IPS DF 4.7 (cell line): ENCODE measurements at regions not wholly inside any gene's neighbourhood (a gene's known extent, or its start where the extent isn't known, plus 50 kb on each side); places are given as distances from the start of the nearest gene placed in this dataset.

Source experiments
- DNase-seq: peaks from one replicate; pipeline ENCODE4 v3.0.0-alpha.2; 2013; ENCODE audit warnings: low spot score; ENCODE audit errors: extremely low read depth

- no peak for DNase-seq
These were observed 389.3 kb upstream of the DMAC1 start for GRCh38 chr9:8188723-8189407.

DNA sequence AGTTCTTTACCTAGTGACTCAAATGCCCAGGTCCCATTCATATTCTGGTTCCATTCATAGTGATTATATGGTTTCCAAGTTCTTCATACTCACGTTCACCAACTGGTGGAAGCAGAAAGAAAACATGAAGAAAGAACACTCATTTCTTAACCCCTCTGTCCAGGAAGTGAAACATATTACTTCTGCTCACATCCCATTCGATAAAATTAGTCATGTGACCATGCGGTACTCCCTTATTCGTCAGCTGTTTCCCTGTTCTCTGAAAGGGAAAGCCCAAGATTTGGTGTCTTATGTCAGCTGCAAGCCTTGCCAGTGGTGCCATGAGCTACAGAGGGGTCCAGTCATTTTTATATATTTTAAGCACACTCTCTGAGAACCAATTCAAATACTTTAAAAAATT lies 387.0 kb upstream of the DMAC1 start:
- no peak for DNase-seq

DNA sequence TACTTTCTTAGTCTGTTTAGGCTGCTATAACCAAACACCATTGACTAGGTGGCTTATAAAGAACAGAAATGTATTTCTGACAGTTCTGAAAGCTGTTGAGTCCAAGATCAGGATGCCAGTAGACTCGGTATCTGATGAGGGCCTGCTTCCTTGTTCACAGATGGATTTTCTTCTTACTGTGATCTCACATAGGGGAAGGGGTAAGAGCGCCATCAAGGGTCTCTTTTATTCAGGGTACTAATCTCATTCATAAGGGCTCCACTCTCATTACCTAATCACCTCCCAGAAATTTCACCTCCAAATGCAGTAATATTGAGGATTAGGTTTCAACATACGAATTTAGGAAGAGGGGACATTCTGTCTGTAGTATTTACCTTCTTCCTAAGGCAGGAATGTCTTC lies 384.0 kb upstream of the DMAC1 start:
- DNase-seq, result no peak

GRCh38 chr9:8179381-8180053 lies 379.9 kb upstream of the DMAC1 start:
- DNase-seq, result no peak

DNA sequence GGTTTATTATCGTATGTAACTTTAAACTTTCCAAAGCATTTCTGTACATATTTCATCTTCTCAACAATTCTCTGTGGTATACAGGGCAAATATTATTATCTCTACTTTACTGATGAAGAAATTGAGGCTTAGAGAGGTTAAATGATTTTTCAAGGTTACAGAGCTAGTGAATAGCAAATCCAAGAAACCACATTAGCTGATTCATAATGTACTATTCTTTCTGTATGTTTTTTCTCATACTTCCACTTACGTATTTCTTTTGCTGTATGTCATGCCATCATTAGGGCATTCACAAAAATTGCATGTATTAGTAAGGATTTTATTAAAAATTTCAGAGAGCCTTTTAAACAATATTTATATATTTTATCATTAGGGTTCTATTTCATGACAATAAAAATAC lies 372.4 kb upstream of the DMAC1 start:
- DNase-seq, result no peak

DNA sequence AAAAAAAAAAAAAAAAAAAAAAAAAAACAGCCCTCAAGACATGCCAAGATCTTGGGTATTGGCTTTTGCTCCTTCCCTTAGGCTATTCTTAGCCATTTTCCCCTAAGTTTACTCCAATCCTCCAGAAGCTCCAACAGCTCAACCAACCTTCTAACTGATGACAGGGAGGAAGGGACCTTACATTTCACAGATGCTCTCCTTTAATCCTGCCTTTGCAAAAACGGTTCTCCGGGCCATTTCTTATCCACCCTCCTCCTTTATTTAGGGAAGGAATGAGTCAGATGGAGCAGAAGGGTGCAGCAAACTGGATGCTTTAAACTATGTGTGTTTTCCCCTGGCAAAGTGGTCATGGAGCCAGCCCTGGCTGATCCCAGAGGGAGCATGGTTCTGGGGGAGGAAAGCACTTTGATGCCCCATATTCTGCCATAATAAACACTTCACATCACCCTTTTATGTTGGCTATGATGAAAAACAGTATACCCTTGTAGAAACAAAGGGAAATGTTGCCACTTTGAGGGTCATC lies 369.4 kb upstream of the DMAC1 start:
- no peak for DNase-seq

GRCh38 chr9:8160787-8161186 lies 361.2 kb upstream of the DMAC1 start:
- no peak for DNase-seq

DNA sequence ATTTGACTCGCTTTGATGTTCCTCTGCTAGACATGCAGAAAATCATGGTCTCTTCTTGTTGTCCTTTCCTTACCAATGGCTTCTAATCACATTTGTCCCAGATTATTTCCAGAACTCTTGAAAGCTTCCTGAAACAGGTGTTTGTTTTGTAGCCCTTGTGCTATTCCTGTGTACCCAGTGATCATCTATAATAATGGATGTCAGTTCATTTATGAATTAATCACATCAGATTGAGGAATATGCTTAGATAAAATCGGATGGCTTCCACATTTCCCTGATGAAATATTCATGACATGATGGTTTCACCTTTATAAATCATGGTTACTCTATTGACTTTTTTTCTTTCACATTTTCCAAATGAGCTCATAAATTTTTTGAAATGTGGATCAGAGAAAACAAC lies 359.0 kb upstream of the DMAC1 start:
- DNase-seq, result no peak

DNA sequence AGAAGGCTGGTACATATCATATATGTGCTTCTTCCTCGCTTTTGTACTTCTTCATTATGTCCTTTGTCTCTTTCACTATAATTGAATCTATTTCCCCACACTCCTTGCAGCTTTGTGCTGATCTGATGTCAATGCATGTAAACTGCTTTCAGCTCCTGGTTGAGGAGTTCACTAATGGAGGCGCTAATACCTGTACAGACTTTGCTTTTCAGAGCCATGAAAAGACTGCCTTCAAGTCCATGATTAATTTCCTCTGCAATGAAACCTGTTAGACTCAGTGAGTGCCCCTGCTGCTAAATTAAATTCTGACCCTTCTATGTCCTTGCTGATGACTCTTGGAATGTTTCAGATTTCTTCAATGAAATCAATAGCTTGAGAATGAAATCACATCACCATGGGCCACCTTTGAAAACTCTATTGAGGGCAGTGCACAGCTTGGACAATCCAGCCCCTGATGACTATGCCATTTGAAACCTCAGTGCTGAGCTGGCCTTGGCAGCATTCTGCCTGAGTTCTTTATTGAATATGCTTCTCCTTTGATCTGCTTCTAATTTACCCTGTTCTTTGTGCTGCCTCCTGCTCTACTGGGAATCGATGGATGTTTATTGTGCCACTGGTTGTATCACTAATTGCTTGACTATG lies 358.2 kb upstream of the DMAC1 start:
- DNase-seq, result no peak

- no peak for DNase-seq
These were observed 356.8 kb upstream of the DMAC1 start for GRCh38 chr9:8156346-8156745.

GRCh38 chr9:8155706-8156105 lies 356.1 kb upstream of the DMAC1 start:
- DNase-seq, result no peak

DNA sequence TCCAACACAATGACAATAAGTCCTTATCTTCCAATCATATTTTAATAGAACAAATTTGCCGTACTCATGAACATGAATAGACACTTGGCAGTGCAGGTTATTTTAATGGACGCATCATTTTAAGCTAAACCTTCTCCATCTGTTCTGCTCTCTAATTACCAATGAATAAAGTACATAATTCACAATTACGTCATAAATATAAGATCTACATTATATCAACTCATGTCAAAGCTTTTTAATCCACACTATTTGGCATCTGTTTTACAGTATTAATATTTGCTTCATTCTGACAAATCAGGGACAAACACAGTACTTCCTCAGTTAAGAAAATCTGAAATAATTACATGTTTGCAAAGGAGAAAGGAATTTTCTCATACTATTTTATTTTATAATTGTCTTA lies 344.1 kb upstream of the DMAC1 start:
- DNase-seq, result no peak

GRCh38 chr9:8140557-8140956 lies 341.0 kb upstream of the DMAC1 start:
- DNase-seq, result peak; percentile 14

DNA sequence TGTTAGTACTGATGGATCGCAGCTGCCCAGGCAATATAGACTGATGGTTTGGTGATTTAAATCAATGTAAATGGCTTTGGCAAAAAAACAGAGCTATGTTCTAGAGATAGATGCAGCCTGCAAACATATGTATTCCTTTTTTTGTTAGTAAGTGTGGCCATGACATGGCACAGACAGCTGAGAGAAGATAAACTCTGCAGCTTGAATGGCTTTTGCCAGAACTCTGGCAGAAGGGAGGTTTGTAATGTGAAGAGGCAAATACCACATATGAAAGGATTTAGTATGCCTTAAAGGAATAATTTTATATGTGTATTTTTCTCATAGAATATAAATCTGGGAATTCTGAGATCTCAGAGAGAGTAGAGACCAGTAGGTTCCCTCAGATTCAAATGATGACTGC lies 340.2 kb upstream of the DMAC1 start:
- DNase-seq, result no peak

DNA sequence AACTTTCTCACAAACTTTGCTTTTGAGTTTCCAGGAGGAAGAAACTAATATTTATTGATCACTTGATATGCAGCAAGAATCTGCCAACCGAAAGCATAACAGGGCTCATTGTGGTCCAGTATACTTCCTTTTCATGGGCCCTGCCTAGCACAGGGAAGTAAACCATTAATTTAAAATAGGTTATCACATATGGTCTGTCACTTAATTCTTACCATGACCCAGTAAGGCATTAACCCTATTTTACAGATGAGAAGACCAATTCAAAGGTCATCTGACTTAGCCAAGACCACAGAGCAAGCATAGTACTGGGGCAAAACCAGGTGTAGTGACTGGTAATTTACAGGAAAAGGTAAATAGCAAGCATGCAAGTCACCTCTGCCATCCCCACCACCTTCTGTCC lies 336.9 kb upstream of the DMAC1 start:
- DNase-seq, result no peak

- DNase-seq, result no peak
These were observed 335.1 kb upstream of the DMAC1 start for GRCh38 chr9:8134635-8135034.

- no peak for DNase-seq
These were observed 334.0 kb upstream of the DMAC1 start for GRCh38 chr9:8133606-8134005.

GRCh38 chr9:8115570-8115969 lies 316.0 kb upstream of the DMAC1 start:
- DNase-seq, result no peak

DNA sequence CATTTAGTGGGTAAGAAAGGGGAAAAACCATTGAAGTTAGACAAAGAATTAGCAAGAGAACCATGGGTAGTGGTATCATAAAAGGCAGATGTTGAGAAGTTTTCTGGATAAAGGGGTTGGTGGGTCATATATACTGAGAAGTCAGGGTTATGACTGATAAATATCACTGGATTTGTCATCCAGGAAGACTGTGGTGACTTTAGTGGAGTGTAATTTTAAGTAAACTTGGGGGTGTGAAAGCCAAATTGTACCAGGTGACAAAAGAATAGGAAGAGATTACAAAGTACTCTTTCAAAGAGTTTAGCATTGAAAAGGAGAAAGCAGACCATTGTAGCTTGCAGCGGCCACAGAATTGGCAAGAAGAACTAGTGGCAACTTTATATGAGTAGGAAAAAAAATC lies 315.2 kb upstream of the DMAC1 start:
- DNase-seq, result no peak

DNA sequence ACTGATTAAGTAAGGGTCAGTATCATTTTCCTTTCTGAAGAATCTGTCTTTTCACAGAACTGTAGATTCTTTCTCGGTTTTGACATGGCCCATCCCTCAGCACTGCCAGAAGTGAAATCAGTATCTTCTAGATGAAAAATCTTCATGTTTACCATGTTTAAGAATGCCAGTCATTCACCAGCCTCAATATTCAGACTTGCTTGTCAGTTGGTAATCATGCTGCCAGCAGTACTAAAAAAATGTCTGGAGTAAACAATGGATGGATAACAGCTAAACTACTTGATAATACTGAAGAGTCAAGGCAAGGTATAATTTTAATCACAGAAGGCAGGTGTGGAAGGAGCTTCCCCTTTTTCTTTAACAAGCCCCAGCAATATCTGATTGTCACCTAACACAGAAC lies 306.8 kb upstream of the DMAC1 start:
- no peak for DNase-seq

DNA sequence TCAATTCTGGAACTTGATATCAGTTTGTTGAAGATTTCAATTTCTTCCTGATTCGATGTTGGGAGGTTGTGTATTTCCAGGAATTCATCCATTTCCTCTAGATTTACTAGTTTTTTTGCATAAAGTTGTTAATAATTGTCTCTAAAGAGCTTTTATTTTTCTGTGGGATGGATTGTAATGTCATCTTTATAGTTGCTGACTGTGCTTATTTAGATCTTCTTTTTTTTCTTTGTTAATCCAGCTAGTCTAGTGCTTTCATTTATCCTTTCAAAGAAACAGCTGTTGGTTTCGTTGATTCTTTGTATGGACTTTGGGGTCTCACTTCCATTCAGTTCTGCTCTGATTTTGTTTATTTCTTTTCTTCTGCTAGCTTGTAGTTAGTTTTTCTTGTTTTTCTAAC lies 302.0 kb upstream of the DMAC1 start:
- DNase-seq, result no peak

DNA sequence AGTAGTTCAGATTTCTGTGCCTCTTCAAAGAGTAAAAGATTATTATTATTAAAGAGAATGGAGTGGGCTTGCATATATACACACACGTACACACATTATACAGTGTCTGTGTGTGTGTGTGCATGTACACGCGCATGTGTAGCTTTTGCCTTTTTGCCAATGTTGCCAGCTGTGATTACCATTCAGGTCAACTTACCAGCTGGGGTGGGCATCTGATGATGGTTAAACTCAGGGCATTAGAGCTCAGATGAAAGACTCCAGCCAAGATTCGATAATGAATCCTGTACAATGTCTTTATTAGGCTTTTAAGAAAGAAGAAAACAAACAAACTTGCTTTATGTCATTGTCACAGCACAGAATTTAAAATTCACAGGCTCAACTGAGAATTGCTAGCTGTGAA lies 296.5 kb upstream of the DMAC1 start:
- DNase-seq, result no peak

- DNase-seq, result no peak
These were observed 296.1 kb upstream of the DMAC1 start for GRCh38 chr9:8095672-8096086.
